Fibroblast of pulmonary artery (primary cell): ENCODE measurements at regions not wholly inside any gene's neighbourhood (a gene's known extent, or its start where the extent isn't known, plus 50 kb on each side); places are given as distances from the start of the nearest gene placed in this dataset.

Experiments
- DNase-seq: peaks from one replicate; pipeline ENCODE4 v3.0.0-alpha.2; 2010; ENCODE audit warnings: low read depth
- H3K4me3 ChIP-seq: replicated peaks from 2 replicates; pipeline ENCODE4 v1.5.1; 2011; ENCODE audit warnings: low read depth, mild to moderate bottlenecking, control low read depth, low read length, moderate library complexity
- TF ChIP-seq, protein P1 (sequence below): IDR thresholded peaks from 2 replicates; pipeline ENCODE4 v1.5.1; 2011; ENCODE audit warnings: mild to moderate bottlenecking, control low read depth, low read length, inconsistent platforms; ENCODE audit errors: missing control alignments

DNA sequence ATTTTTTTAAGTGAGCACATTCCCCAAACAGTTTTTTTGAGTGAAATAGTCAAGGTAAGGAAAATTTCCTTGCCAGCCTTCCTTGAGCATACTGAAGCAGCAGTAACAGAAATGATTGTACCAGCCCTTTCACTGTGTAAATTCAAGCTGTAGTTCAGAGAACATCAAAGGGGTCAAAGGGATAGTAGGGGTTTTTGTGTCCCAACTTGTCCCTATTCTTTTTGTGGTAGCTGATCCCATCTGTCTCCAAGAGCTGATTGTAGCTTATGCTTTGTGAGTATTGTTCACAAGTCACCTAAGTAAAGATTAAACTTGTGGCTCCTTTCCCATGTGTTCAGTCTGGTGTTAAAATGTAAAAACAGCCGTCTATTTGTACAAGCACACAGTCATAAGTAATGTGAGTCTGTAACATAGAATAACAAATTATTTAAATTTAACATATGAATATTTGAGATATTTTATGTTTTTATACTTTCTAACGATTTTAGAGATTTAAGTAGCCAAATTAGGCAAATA lies 185.0 kb downstream of the CENPW start:
- H3K4me3 ChIP-seq, result no peak overlapping the region
- TF ChIP-seq, protein P1, sequence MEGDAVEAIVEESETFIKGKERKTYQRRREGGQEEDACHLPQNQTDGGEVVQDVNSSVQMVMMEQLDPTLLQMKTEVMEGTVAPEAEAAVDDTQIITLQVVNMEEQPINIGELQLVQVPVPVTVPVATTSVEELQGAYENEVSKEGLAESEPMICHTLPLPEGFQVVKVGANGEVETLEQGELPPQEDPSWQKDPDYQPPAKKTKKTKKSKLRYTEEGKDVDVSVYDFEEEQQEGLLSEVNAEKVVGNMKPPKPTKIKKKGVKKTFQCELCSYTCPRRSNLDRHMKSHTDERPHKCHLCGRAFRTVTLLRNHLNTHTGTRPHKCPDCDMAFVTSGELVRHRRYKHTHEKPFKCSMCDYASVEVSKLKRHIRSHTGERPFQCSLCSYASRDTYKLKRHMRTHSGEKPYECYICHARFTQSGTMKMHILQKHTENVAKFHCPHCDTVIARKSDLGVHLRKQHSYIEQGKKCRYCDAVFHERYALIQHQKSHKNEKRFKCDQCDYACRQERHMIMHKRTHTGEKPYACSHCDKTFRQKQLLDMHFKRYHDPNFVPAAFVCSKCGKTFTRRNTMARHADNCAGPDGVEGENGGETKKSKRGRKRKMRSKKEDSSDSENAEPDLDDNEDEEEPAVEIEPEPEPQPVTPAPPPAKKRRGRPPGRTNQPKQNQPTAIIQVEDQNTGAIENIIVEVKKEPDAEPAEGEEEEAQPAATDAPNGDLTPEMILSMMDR, result no peak
- no peak for DNase-seq

- H3K4me3 ChIP-seq, result no peak overlapping the region
- DNase-seq, result no peak
- TF ChIP-seq, protein P1, result no peak
Observed at GRCh38 chr6:126526547-126526946, 186.6 kb downstream of the CENPW start.

DNA sequence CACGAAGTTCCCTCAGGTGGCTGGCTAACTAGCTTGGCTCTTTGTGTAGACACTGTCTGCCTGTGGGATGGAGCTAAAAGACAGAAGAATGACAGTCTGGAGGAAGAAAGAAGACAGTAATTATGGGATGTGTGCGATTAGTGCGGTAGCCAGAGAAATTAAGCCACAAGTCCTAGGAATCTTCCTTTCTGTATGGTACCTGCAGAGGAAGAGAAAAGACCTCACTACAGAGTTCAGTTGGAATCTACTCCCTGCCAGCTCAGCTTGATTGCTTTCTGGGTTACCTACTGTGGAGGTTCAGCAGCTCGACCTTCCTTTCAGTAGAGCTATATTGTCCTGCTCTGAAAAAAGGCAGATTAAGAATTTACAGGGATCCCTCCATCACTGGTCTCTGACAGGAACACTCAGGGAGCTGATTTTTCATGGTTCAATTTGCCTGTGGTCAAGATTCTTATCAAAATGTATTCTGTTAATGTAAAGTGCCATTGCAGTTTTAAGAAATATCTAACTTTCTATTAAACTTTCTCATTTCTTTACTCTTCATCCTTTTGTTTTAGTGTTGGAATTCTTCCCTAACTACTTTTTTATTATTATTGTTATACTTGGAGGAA lies 187.2 kb downstream of the CENPW start:
- H3K4me3 ChIP-seq, result no peak overlapping the region
- DNase-seq, result no peak
- TF ChIP-seq, protein P1, result no peak

DNA sequence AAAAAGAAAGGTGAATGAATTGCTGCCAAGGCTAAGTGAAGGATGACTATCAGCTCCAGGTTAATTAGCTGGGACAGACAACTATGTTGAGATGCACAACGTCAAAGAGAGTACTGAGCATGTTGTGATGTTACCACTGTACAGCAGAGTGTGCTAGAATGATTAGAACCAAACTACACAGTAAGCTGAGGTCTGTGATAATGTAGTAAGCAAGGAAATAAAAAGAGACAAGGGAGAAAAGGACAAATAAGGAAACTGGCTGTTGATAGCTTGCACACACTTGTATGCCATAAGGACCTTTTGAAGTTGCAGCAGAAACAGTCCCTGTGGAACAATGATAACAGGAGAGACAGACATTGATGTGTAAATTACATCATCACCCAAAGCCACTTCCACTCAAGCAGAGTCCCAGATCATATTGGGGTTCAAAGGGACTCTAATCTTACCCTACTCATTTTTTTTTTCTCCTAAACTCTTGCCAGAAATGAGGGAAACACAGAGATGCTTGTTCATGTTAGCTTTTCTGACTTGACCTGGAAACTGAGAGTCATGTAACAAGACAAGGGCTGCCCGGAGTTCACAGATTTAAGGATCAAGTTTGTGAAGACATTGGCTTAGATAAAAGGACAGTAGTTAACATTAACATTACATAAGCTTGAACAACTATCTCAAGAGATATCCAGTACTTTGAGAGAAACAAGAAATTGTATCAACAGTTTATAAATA lies 189.9 kb downstream of the CENPW start:
- no peak for DNase-seq
- H3K4me3 ChIP-seq, result no peak overlapping the region

GRCh38 chr6:126530775-126531174 lies 190.9 kb downstream of the CENPW start:
- no peak overlapping the region for H3K4me3 ChIP-seq
- no peak for DNase-seq
- TF ChIP-seq, protein P1, result no peak

More for the DNA sequence above, 189.9 kb downstream of the CENPW start:
- TF ChIP-seq, protein P1, result no peak

DNA sequence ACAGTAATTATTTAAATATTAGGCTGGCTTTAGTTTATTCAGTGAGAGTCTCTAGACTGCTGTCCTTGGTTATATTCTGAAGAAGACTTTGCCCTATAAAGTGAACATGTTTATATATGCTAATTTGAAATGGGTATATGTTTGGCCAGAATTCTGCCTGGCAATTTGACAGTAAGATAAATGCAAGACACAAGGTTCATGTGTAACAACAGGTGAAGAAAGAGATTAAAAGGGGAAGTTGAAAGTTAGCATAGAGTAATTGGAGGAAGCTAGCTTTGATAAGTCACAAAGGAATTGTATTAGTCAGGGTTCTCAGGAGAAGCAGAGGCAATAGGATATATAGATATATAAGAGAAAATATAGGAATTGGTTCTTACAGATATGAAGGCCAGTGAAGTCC lies 191.4 kb downstream of the CENPW start:
- H3K4me3 ChIP-seq, result no peak overlapping the region
- TF ChIP-seq, protein P1, result no peak
- DNase-seq, result no peak
